ENCODE measurements at regions not wholly inside any gene's neighbourhood (a gene's known extent, or its start where the extent isn't known, plus 50 kb on each side); places are given as distances from the start of the nearest gene placed in this dataset.
A peak's percentile ranks its signal among the peaks of the same experiment; 100 is the strongest.
"Not testable (repeated sequence)": the region's sequence is repeated elsewhere in the genome, so short reads cannot be mapped to it uniquely, and the experiment has no call there.

DNA sequence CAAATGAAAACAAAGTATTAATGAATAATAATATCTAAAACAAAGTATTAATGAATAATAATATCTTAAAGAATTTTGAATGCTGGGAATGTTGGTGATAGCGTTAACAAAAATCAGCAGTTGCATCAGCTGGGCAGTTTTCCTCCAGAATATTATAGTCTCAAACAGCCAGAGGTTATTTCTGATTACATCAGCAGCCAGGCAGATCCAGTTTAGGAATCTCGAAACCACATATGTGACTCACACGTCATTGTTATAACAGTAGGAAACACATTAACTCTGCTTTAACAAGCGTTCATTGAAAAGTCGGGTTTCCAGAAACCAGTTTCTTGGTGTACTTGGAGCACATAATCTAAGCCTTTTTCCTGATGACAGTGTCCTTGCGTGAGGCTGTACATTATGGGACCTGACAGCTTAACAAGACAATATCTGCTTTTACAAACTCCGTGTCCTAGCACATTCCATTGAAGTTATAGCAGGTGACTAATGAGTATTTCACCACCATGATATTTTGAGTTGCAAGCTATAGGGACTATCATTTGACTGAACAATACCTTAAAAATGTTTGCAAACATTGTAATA lies 559.5 kb upstream of the KLF4 start:
- peak overlapping the region; percentile 100 for H3K27ac ChIP-seq
- DNase-seq (ENCODE audit: low read depth, low spot score) = peak; percentile 95

DNA sequence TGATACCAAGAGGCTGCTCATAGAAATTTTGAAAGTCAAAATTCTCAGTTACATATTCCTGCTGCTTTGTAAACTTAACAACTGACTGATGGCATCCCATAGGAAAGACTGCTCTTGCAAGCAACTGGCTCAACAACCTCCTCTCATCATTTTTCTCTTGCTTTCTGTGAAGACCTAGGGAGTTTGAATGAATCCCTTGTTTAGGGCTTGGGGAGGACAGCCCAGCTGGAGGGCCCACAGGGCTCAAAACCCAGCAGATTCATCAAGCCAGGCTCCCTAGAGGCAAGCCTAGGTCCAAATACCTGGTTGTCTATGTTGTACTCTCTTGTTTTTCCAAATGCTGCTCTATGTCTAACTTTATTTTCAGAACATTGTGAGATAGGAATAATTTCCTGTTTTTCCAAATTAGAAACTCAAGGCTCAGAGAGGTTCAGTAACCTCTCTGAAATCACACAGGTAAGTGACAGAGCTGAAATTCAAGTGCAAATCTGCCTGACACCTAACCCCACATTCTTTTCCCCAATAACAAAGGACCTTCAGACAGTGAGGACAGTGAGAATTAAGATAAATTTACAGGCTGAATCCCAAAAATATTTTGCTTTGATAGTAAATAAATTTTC lies 558.9 kb upstream of the KLF4 start:
- peak overlapping the region; percentile 100 for H3K27ac ChIP-seq
- no peak for DNase-seq (ENCODE audit: low read depth, low spot score)

DNA sequence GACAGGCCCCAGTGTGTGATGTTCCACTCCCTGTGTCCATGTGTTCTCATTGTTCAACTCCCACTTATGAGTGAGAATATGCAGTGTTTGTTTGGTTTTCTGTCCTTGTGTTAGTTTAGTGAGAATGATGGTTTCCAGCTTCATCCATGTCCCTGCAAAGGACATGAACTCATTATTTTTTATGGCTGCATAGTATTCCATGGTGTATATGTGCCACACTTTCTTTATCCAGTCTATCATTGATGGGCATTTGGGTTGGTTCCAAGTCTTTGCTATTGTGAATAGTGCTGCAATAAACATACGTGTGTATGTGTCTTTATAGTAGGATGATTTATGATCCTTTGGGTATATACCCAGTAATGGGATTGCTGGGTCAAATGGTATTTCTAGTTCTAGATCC lies 558.2 kb upstream of the KLF4 start:
- not testable (repeated sequence) for DNase-seq (ENCODE audit: low read depth, low spot score)
- H3K27ac ChIP-seq = peak overlapping the region; percentile 100

DNA sequence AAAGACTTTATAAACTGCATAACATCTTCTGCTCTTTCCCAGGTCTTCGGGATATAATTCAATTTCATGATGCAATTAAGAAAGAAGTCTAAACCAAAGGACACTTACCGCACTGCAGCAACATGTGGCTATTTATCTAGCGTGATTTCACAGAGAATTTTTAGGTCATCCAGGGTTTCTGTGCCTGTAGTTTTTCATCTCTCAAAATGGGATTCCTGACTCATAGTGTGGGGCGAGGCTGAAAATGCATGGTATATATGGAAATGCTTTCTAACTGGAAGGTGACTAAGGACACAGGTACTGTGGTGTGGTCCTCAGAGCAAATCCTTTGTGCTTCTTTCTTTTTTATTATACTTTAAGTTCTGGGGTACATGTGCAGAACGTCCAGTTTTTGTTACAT lies 557.7 kb upstream of the KLF4 start:
- DNase-seq (ENCODE audit: low read depth, low spot score) = no peak
- H3K27ac ChIP-seq = peak overlapping the region; percentile 100

DNA sequence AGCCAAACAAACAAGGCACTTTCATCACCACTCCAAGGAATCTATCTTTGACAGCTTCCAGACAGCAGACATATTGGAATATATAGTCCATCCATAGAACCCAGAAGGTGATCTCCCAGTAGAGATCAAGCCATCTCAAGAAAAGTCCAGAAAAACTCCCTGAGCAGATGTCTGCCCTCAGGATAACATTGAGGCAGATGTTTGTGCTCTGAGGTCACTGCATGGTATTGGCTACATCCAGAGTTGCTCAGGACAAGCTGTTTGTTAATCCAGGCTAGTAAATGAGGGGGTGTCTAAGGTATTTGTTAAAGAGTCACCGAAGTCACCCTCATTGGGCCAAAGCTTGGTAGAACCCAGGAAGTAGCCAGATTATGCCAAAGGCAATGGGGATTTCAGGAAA lies 556.3 kb upstream of the KLF4 start:
- no peak for DNase-seq (ENCODE audit: low read depth, low spot score)
- H3K27ac ChIP-seq = peak overlapping the region; percentile 100

DNA sequence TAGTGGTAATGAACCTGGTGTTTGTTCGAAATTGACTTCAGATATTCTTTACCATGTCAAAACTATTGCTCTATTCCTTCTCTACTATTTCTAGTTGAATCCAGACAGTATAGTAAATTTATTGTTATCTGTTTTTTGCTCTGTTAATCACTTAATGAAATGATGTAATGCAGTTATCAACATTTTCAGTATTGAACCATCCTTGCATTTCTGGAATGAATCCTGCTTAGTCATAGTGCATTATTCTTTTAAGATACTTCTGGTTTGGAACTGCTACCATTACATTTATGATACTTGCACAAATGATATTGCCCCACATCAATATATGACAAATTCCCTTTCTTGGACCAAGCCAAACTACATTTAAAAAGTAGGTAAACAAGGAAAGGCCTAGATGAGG lies 554.0 kb upstream of the KLF4 start:
- DNase-seq (ENCODE audit: low read depth, low spot score) = no peak
- H3K27ac ChIP-seq = no peak overlapping the region

DNA sequence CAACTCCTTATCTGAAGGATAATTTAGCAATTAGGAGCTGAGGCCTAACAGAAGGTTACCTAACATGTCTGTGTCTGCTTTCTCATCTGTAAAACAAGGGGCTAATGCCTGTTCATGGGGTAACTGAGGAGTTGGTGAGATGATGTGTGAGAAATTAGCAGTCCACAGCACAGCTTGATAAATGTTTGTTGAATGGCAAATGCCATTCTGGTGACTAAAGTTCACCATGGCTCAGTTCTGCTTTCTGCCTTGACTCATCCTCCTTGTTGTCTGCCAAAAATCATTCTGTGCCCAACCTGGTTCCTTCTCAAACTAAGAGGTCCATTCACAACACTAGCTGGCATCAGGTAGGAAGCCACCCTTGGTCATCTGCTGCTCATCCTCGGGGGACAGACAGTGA lies 552.0 kb upstream of the KLF4 start:
- peak overlapping the region; percentile 99 for H3K27ac ChIP-seq
- no peak for DNase-seq (ENCODE audit: low read depth, low spot score)

DNA sequence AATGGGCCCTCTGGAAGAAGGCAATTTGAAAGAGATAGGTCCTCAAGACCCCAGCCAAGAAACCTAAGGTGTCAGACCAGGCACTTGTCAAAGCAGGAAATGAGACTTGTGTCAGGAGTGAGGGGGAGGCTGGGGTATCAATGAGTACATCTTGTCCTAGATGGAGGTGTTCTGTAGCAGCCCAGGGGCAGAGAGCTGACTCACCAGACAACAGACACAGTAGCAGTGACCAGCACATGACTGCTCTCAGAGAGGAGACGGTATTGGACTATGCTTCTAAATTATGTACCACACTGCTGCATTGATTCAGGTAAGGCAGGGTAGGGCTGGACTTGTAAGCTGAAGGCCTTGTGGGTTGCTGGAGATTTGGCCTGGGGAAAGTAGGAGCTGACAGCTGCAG lies 551.2 kb upstream of the KLF4 start:
- peak; percentile 88 for DNase-seq (ENCODE audit: low read depth, low spot score)
- peak overlapping the region; percentile 99 for H3K27ac ChIP-seq

DNA sequence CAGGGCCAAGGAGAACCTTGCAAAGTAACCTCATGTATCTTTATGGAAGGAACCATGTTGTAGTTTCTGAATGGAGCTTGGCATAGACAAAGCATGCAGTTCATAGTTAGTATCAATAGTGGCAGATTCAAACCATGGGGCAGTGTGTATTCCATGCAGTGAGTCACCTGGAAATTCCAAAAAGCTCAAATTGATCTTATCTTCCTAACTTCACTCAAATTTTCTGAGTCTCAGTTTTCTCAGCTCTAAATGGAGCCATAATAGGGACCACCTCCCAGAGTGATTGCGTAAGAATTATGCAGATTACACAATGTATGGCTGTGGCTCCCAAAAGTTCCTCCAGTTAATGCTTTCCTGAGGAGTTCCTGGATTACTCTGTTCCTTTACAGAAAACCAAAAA lies 549.9 kb upstream of the KLF4 start:
- no peak for DNase-seq (ENCODE audit: low read depth, low spot score)
- H3K27ac ChIP-seq = peak overlapping the region; percentile 99

DNA sequence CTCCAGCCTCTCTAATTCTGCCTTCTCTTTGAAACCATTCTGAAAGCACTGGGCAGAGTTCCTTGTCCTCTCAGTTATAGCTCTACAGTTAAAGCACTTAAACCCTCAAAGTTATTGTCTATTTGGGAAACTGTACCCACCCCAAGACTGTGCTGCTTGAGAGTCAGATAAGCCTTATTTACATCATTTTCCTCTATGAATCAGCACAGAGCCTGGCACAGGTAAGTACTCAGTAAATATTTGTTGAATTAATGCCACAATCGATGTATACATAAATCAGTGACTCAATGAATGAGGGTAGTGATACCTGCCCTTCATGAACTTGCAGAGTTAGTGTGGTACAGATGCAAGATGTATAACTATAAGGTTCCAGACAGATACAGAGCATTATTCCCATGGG lies 549.4 kb upstream of the KLF4 start:
- no peak for DNase-seq (ENCODE audit: low read depth, low spot score)
- H3K27ac ChIP-seq = peak overlapping the region; percentile 99

DNA sequence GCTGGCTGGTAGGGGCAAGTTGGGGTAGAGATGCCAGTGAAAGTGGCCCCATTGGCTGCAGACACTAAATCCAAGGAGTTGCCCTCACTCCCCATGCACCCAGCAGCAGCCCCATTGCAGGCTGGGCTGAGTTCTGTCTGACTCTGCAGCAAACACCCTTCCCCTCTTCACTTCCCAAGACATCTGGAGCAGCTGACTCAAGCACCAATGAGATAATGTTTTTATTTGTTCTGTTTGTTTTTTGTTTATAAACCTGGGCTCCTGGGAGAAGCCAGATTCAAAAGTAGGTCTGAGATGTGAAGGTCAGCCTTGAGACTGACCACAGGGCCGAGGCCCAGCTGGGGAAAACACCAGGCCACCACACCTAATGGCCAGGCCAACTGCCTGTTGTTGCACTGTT lies 545.9 kb upstream of the KLF4 start:
- DNase-seq (ENCODE audit: low read depth, low spot score) = no peak
- H3K27ac ChIP-seq = no peak overlapping the region

DNA sequence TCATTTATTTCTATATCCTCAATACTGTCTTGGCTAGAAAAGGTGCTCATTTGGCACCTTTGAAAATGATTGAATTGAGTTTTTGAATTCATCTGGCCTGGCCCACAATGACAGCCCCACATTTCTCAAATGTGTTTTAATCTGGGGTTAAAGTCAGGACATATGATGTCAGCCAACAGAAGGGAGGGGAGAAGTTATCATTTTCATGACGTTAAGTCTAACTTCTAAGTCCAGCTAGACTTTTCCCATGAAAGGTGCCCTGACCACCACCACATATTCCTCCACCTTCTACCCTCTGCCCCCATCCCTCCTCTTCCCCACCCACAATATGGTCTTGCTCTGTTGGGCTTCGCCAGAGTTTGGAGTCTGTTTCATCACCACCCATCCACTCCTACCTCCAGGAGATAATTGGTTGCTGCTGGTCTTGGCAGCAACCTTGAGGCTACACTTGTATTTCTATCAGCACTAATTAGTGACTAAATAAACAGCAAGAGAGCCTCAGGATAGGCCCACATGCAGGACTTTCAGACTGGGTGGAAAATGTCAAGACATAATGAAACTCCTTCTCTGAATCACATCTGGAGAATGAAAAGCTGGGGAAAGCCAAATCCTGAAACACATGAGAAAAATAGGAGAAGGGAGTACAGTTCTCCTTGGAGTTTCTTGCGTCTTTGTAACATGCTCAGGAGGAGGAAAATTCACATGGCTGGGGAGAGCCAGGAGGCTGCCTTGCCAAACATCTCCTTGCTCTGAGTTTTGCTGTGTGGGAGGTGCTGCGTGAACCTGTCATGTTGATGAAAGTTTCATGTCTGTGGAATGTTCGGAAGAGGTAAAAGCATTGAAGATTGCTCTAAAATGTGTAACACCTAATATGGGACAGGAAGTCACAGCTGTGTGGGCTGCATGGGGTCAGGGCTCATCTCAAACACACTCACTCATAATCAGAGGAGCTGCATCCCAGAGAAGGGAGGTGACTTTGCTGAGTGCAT lies 544.7 kb upstream of the KLF4 start:
- peak overlapping the region; percentile 5 for H3K27ac ChIP-seq
- DNase-seq (ENCODE audit: low read depth, low spot score) = no peak

DNA sequence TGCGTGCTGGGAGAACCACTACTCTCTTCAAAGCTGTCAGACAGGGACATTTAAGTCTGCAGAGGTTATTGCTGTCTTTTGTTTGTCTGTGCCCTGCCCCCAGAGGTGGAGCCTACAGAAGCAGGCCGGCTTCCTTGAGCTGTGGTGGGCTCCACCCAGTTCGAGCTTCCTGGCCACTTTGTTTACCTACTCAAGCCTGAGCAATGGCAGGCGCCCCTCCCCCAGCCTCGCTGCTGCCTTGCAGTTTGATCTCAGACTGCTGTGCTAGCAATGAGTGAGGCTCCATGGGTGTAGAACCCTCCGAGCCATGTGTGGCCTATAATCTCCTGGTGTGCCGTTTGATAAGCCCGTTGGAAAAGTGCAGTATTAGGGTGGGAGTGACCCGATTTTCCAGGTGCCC lies 542.5 kb upstream of the KLF4 start:
- not testable (repeated sequence) for DNase-seq (ENCODE audit: low read depth, low spot score); H3K27ac ChIP-seq

DNA sequence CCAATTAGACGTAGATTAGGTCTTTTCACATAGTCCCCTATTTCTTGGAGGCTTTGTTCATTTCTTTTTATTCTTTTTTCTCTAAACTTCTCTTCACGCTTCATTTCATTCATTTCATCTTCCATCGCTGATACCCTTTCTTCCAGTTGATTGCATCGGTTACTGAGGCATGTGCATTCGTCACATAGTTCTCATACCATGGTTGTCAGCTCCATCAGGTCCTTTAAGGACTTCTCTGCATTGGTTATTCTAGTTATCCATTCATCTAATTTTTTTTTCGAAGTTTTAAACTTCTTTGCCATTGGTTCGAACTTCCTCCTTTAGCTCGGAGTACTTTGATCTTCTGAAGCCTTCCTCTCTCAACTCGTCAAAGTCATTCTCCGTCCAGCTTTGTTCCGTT lies 541.7 kb upstream of the KLF4 start:
- not testable (repeated sequence) for H3K27ac ChIP-seq; DNase-seq (ENCODE audit: low read depth, low spot score)

DNA sequence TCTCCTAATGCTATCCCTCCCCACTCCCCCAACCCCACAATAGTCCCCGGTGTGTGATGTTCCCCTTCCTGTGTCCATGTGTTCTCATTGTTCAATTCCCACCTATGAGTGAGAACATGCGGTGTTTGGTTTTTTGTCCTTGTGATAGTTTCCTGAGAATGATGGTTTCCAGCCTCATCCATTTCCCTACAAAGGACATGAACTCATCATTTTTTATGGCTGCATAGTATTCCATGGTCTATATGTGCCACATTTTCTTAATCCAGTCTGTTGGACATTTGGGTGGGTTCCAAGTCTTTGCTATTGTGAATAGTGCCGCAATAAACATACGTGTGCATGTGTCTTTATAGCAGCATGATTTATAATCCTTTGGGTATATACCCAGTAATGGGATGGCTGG lies 537.1 kb upstream of the KLF4 start:
- not testable (repeated sequence) for DNase-seq (ENCODE audit: low read depth, low spot score)

DNA sequence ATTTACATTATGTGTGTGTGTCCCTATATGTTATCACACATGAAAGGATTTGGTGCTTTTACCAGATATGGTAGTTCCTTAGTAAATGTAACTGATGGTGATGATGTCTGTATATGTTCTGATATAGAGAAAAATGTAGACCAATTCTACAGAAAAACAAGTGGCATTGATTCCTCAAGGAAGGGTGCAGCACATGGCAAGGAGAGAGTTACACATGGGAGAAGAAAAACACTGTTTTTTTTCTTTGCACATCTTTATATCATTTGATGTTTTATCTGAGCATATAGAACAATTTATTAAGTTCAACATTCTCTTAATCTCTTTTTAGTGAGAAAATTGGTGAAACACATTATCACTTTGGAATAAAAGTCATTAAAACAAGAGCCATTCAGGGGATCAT lies 535.0 kb upstream of the KLF4 start:
- no peak for DNase-seq (ENCODE audit: low read depth, low spot score)
- H3K27ac ChIP-seq = no peak overlapping the region

More for the DNA sequence above, 537.1 kb upstream of the KLF4 start:
- not testable (repeated sequence) for H3K27ac ChIP-seq

DNA sequence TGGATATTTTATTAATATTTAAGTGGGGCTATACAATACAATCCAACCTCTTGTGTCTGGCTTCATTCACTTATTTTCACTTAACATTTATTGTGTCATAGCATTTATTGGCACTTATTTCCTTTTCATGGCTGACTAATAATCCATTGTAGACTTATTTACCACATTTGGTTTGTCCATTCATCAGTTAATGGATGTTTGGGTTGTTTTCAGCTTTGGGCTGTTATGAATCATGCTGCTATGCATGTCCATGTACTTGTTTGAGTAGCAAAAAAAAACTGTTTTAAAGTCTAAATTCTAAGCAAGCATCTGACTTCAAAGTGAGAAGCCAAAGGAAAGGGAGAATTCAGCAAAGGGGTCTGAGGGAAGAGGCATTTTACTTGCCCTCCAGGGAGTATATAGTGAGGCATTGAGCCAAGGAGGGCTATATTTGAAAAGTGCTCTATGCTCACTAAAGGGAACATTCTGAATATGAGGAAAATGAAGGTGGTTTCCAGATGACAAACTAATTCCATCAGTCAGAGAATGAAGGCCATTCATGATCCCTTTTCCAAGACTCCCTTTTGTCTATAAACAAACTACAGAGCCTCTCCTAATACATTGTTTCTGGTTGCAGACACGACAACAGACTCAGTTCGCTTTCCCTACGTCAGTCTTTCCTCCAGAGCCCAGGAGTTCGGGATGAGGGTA lies 532.8 kb upstream of the KLF4 start:
- peak; percentile 26 for DNase-seq (ENCODE audit: low read depth, low spot score)
- H3K27ac ChIP-seq = peak overlapping the region; percentile 6

DNA sequence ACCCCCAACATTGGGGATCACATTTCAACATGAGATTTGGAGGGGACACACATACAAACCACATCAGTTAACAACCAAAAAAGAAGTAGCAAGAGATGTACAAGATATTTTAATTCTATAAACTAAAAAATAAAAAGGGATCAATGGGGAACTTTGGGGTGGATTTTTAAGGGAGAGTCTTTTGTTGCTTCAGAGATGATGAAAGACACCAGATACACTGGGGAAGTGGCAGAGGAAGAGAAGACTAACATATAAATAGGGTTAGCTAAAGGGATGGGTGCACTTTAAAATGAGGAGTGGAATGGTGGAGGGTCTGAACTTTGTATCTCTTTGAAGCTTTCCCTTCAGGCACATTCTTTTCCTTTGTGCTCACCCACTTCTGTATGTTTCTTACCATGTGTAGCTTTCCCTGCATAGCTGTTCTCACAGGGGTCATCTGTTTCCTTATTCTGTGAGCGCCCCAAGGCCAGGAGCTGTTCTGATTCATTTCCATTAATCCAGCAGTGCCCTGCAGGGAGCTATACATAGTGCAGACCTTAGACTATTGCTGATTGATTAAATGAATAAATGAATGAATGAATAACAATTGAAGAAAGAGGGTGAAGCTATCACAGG lies 531.6 kb upstream of the KLF4 start:
- H3K27ac ChIP-seq = no peak overlapping the region
- no peak for DNase-seq (ENCODE audit: low read depth, low spot score)

DNA sequence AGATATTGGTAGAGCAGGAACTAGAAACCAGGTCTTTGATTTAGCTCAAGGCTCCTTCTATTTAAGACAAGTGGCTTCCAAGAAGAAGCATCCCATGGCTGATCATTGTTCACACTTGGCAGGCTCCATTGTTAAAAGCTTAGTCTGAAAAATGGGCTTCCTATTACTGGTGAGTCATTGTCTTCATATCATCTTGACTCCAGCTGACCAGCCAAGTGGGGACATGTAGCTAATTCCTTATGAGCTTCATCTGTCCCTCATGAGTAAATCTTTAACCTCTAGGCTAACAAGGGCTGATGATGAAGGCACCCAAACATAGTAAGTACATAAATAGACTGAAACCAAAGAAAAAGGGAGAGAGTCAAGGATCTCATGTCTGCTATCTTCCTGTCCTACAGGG lies 530.3 kb upstream of the KLF4 start:
- peak overlapping the region; percentile 15 for H3K27ac ChIP-seq
- no peak for DNase-seq (ENCODE audit: low read depth, low spot score)

DNA sequence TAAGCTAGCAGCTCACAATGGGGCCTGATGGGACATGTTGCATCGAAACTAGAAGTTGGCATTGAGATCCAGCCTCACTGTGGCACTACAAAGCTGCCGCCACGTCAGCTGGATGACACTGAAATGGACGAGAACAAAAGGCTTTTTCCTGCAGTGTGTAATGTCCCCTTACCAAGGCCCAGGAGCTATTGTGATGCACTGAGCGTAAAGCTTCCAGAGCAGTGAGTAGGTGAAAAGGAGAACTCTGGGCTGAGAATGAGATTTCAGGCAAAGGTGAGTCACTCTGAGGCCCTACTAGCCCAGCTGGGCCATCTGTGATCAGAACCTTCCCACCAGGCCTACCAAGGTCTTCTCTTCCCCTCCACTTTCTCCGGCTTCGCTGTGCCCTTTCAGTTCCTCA lies 528.1 kb upstream of the KLF4 start:
- peak overlapping the region; percentile 73 for H3K27ac ChIP-seq
- DNase-seq (ENCODE audit: low read depth, low spot score) = peak; percentile 90

Measured in epithelial cell of prostate (primary cell).